Fibroblast of skin of left biceps (primary cell): ENCODE measurements at regions not wholly inside any gene's neighbourhood (a gene's known extent, or its start where the extent isn't known, plus 50 kb on each side); places are given as distances from the start of the nearest gene placed in this dataset.

Source experiments
- DNase-seq, 2 experiments: peaks; one replicate each; pipeline ENCODE4 v3.0.0-alpha.2; 2013; ENCODE audit warnings: low read depth in 2 of 2

- DNase-seq = no peak
Measured at GRCh38 chr4:23667659-23668058, 222.2 kb downstream of the PPARGC1A start.

- DNase-seq = no peak
Measured at GRCh38 chr4:23660865-23661264, 229.0 kb downstream of the PPARGC1A start.

GRCh38 chr4:23654791-23655190 lies 235.1 kb downstream of the PPARGC1A start:
- no peak for DNase-seq

- DNase-seq = no peak
Measured at GRCh38 chr4:23648854-23649596, 240.8 kb downstream of the PPARGC1A start.

GRCh38 chr4:23635468-23635867 lies 254.4 kb downstream of the PPARGC1A start:
- DNase-seq = no peak

- DNase-seq = no peak
Measured at GRCh38 chr4:23631255-23631950, 258.4 kb downstream of the PPARGC1A start.

GRCh38 chr4:23630110-23630509 lies 259.7 kb downstream of the PPARGC1A start:
- DNase-seq = no peak

- no peak for DNase-seq
Measured at GRCh38 chr4:23629421-23629820, 260.4 kb downstream of the PPARGC1A start.

GRCh38 chr4:23614284-23614892 lies 275.5 kb downstream of the PPARGC1A start:
- DNase-seq = no peak

GRCh38 chr4:23613782-23614181 lies 276.1 kb downstream of the PPARGC1A start:
- no peak for DNase-seq

GRCh38 chr4:23602720-23603119 lies 287.1 kb downstream of the PPARGC1A start:
- no peak for DNase-seq

GRCh38 chr4:23594125-23594524 lies 295.7 kb downstream of the PPARGC1A start:
- DNase-seq = no peak

GRCh38 chr4:23590431-23590830 lies 299.4 kb downstream of the PPARGC1A start:
- no peak for DNase-seq

- DNase-seq = no peak
Measured at GRCh38 chr4:23584024-23584423, 305.8 kb downstream of the PPARGC1A start.

GRCh38 chr4:23582671-23583070 lies 307.2 kb downstream of the PPARGC1A start:
- no peak for DNase-seq

GRCh38 chr4:23579166-23579565 lies 310.7 kb downstream of the PPARGC1A start:
- DNase-seq = no peak

- DNase-seq = no peak
Measured at GRCh38 chr4:23577398-23577797, 312.4 kb downstream of the PPARGC1A start.

- DNase-seq = no peak
Measured at GRCh38 chr4:23572382-23572781, 317.5 kb downstream of the PPARGC1A start.

GRCh38 chr4:23567338-23567737 lies 322.5 kb downstream of the PPARGC1A start:
- DNase-seq = no peak

GRCh38 chr4:23560748-23561147 lies 329.1 kb downstream of the PPARGC1A start:
- no peak for DNase-seq

GRCh38 chr4:23558101-23558500 lies 331.7 kb downstream of the PPARGC1A start:
- no peak for DNase-seq

GRCh38 chr4:23547601-23548000 lies 342.2 kb downstream of the PPARGC1A start:
- no peak for DNase-seq

- DNase-seq = no peak
Measured at GRCh38 chr4:23547096-23547495, 342.8 kb downstream of the PPARGC1A start.
